IPS-11a (cell line): ENCODE measurements at regions not wholly inside any gene's neighbourhood (a gene's known extent, or its start where the extent isn't known, plus 50 kb on each side); places are given as distances from the start of the nearest gene placed in this dataset.

Experiments used
- H3K4me3 ChIP-seq: one replicate; pipeline ENCODE4 v1.5.1; 2013; ENCODE audit warnings: low read depth, low read length, control low read depth

DNA sequence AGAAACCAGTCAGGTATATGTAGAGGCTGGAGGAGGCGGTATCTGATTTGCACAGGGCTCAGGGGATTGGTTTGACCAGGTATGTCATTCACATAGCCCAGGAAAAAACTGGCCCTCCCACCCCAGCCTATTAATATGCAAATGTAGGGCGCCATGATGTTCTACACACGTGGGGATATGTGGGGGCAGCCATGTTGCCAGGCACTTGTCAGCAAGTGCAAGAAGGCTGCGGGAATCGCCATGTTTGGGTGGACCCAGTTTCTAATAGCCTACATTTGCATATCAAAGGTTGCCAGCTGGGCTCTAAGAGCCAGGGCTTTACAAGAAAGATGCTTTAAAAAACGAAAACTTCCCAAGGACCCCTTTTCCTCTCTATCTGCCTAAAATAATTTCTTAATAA, 335.1 kb downstream of the SMARCA1 start:
- H3K4me3 ChIP-seq: no peak overlapping the region

DNA sequence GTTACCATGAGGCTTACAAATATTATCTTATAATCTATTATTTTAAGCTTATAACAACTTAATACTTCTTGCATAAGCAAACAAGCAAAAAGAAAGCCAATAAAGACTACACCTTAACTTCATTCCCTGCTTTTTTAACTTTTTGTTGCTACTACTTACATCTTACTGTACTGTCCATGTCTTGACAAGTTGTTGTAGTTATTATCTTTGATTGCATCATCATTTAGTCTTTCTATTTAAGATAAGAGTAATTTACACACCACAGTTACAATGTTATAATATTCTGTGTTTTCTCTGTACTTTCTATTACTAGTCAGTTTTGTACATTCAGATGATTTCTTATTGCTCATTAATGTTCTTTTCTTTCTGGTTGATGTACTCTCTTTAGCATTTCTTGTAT, 346.6 kb downstream of the SMARCA1 start:
- no peak overlapping the region for H3K4me3 ChIP-seq

DNA sequence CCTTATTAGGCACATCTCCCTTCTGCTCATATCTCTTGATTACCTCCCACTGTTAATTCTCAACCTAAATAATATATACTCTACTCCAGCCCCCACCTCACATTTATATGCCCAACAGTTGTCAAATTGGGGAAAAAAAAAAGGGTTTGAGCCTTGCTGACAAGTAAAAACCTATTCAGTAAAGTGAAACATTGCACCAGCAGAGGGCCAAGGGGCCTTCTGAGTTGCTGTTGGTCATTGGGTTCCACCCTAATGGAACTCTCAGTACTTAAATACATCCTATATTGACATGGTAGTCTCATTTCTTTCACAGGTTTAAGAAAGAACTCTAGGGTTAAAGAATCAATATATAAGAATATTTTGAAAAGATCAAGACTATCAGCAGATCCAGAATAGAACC, 362.2 kb downstream of the SMARCA1 start:
- H3K4me3 ChIP-seq: no peak overlapping the region

DNA sequence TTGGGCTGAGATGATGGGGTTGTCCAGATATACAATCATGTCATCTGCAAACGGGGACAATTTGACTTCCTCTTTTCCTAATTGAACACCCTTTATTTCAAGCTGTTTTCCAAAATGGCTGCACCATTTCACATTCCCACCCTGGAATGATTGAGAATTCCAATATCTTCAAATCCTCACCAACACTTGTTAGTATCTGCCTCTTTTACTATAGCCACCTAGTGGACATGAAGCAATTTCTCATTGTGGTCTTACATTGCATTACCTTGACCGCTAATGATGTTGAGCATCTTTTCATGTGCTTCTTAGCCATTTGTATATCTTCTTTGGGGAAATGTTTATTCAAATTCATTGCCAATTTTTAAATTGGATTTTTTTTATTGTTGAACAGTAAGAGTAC, 364.8 kb downstream of the SMARCA1 start:
- no peak overlapping the region for H3K4me3 ChIP-seq

DNA sequence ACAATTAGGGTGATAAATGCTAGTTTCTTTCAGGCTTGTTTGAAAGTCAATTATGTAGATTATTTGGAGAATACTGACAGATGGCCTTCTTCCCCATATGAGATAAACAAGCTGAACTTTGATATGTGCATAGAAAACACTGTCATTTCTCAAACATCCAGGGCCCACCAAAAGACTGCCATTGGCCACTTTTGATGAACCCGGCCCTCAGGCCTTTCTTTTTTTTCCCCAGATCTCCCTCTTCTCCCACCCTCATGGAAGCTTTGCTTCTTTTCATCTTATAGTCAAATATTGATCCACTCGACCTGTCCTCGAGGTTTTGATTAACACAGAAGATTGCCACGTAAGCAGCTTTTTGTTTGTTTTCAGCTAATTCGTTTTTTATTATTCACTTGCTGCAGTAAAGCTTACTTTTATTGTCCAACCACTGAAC, 377.4 kb downstream of the SMARCA1 start:
- H3K4me3 ChIP-seq: no peak overlapping the region

DNA sequence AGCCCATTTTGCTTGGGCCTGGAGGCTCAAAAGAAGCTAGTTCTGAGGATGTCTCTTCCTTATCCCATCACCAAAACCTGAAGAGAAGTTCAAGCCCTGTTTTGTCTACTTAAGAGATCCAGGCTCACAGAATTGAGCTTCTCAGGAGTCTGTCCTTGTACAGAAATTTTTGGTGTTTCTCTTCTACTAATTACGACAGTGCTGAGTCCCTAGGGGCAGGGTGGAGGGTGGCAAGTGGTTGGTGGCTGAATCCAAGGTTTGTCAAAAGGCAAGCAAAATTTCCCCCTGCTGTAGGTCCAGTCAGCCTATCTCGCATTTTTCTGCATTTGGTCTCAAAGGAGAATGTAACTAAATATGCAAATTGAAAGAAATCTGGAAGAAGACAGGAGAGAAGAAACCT, 377.9 kb downstream of the SMARCA1 start:
- no peak overlapping the region for H3K4me3 ChIP-seq

DNA sequence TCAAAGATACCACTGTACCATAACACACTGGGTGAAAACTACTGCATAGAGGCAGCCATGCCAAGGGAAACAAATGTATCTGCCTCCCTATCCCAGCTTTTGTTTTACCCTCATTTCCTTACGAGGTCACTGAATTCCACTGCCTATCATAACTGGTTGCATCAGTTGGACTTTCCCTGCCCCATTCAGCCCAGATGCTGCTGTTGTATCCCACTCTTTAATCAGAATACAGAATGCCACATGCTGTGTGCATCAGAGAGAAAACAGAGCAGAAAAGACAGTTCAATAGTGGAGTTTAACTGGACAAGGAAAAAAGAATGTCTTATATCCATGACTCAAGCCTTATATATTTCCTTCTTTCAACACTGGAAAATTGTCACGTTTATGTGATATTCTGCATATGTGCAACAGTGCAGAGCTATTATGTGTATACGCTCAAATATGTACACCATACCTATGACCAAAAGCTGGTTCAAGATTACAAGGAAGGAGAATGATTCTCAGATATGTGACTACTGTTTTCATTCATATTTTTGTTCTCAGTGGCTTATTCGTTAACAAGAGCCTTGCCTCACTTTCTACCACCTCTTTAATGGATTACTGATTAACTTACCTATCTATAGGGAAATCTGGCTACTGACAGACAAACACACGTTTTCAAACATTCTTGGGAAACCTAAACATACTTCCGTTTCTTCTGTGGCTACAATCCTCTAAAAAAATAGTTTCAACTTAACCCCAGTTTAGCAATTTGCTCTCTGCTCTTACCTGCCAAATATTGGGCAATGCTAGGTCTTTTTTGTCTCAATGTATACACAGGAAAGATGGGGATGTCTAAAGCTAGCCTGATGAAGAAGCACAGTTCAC, 378.9 kb downstream of the SMARCA1 start:
- no peak overlapping the region for H3K4me3 ChIP-seq

DNA sequence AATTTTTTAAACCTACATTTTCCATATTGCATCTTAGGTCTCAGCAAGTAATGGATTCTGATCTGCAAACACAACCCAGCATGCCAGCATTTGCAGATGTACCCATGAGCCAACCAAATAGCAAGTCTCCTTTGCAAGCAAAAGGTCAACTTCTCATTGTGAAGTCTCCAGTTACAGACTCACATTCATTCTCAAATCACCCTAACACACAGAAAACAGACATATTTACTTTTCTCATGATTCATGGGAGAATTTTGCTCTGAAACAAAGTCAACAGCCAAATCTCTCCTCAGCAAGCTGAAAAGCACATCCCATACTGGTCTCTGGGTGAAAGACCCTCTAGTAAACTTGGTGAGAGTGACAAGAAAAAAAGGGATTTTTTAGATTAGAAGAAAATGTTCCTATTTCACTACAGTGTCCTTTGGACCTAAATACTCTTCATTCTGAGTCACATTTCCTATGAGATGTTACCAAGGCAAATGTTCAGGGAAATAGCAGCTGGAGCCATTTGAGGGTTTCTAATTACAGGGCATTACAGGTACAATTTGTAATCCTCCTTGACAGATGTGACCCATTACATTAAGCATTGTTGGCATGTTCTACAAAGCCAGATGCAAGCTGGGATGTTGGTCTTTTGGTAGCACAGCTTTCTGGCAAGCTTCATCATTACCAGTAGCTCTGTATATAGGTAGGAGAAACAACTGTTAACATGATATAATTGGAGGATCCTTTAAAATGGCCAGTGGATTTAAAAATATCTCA, 383.3 kb downstream of the SMARCA1 start:
- H3K4me3 ChIP-seq: no peak overlapping the region

DNA sequence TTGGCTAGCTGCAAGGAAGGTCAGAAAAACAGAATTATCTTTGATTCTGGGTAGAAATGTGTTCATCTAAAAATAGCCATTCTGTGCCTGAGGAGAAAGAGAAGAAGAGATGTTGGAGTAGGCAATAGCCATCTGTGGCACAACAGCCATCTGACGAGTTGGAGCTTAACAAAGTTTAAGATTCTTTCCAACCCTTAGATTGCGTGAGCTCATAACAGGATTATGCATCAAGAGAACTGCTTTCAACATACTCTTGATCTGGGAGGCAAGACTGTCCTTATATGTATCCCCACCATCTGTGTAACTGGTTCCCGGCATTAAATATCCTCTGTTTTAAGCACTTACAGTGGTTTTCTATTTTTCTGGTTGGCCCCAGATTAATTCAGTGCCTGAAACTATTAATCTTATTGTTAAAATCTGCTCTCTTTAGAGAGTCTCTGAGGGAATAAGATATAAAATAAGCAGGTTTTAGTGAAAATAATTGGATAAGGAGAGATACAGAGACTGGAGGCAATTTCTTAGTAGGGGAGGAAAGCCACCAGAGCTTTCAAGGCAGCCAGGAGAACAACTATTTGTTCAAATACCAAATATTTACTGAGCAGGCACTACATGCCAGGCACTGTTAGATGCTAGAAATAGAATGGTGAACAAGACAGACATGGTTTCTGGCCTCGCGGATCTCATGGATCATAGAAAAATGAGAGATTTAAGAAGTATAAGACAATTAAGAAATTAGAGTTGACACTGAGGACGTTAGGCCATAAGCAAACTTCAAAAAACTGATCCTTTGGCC, 398.0 kb downstream of the SMARCA1 start:
- H3K4me3 ChIP-seq: no peak overlapping the region

DNA sequence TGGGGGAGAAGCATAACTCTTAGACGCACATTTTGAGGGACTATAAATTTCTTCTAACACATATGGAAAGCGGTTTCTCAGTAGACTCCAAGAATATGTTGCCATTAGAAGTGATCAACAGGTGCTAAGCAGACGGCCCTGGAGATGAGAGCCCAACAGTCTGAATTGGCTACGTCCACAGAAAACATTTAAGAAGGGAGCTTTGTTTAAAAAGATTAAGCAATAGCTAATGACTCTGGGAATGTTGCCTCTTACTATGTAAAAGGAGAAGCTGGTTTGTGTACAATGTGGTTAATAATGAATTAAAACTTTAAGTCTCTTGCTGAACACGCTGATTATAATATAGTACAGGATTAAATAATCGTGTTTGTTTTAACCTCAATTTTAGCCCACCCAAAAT, 399.5 kb downstream of the SMARCA1 start:
- no peak overlapping the region for H3K4me3 ChIP-seq

DNA sequence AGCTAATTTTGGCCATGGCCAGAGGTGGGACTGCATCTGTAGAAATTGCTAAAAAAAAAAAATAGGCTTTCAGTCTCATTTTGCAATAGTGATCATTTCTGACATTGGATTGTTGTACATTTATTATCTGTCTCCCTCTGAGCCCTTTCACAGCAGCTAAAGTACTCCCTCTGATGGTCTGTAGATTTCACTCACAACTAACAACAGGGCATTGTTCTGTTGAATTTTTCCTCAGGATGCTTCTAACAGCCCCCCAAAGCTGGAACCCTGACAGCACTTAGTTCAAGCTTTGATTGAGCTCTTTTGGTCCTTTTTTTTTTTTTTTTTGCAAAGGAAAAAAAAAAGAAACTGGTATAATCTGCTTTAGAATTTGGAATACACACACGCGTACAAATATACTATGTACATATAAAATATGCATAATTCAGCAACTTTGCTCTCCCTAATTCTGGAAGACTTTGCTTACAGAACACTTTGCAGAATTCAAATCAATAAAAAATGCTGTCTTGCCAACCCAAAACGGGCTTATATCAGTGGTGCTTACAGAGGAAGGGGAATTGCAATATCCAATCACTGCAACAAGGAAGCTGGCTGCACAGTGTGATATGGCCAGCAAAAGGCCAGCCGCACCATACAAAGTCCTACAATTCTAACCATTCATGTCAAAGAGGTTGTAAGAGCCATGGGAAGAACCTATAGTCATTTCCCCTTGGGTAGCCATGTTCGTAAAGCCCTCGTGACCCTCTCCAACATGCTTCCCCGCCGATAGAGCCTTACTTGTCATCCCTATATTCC, 406.4 kb downstream of the SMARCA1 start:
- no peak overlapping the region for H3K4me3 ChIP-seq

DNA sequence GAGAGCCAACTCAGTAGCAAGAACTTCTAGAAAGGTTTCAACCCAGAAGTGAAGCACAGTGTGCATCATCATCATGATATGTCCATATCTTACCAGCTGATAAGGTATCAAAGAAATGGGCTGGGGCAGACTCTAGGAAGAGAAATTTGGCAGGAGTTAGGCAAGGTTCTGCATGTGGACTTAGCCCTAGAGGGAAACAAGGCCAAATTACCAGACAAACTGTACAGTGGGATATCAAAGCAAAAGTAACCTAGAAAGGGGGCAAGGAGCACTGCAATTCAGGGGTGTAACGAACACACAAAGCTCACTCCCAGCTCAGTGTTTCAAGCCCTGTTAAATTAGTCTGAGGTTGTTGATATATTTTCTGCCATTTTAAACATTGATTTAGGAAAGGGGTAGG, 407.4 kb downstream of the SMARCA1 start:
- H3K4me3 ChIP-seq: no peak overlapping the region

DNA sequence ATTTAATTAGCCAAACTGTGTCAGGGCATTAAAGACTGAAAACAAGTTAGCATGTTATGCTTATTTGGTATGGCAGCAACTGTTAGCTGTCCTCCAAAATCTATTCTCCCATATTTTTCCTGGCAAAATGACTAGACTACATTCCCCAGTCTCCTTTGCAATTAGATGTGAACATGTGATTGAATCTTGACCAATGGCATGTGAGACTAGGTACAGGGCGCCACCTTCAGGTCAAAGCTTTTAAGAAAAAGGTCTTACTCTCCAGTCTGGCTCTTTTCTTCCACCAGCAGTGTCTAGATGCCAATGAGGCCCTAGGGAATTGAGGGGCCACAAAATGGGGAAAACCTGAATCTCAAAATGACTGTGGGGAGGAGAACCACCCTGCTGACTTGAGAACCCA, 408.2 kb downstream of the SMARCA1 start:
- H3K4me3 ChIP-seq: no peak overlapping the region

DNA sequence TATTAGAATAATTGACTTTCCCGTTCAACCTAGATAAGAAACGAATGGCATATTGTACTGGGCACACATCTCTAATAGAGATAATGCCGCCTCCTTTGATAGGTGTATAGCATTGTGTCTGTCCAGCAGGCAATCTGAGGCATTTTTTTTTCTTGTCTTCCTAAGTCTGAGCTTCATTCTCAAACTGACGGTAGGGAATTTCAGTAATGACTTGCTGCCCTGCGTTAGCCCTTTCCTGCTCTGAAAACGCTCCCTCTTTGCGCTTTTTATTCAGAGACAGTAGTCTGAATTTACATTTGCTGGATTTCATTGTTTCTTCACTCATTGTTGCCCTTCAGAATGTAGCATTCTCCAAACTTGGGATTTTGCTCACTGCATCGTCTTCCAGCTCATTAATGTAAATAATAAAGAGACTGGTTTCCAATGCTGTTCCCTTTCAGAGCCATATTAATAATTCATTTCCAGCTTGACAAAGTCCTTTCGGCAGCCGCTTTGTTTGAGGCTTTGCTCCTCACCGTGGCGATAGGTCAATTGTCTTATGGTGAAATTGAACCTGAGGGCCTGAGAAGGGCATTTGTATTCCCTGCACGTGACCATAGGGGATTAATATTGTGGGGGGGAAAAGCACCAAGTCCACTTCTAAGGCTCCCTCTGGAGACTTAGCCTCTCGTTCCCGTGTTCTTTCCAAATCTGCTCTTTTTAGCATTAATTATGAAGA, 412.1 kb downstream of the SMARCA1 start:
- no peak overlapping the region for H3K4me3 ChIP-seq

DNA sequence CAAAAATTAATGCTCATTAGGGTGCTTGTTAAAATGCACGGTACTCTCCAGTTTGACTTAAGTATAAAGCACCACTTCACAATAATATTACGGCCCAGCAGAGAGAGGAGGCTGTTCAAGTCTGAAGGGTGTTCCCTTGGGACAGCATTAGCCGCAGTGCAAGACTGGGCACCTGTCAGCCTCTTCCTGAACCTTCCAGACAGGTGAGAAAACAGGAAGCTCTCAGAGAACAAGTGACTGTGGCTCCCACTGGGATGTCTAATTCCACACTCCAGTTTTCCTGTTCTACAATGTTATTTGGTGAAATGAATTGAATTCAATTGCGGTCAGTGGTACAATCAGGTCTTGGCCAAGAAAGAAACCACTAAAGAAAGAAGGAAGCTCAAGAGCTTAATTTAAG, 414.4 kb downstream of the SMARCA1 start:
- no peak overlapping the region for H3K4me3 ChIP-seq

DNA sequence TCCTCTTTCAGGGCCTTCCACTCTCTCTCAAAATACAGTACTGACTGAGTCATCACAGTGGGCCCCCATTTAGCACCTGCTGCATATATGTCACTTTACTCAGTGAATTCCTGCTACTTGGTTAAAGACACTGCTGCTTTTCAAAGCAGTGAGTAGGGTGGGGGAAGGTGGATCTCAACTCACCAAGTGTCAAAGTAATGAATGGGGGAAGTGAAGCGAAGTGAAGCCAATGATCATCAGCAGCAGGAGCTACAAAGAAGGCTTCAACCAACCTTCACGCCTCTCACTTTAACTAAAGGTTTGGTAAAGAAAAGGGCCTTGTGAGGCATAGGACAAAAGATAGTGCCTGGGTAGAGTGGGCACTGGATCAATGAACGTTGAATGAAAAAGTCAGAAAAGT, 424.1 kb downstream of the SMARCA1 start:
- no peak overlapping the region for H3K4me3 ChIP-seq

DNA sequence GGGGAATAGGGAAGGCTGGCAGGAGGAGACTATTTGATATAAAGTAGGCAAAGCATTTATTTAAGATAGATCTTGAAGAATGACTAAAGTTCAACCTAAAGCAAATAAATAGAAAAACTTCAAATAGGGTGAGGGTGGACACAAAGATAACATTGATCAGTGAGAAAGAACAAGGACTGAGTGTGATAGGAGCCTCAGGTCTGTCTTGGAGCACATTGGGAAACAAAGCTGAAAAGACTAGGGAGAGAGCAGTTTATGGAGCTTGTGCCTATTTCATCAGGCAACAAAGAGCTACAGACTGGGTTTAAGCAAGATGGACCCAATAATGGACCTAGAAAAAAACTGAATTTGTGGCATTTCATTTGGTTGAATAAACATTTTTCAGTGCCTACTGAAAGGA, 425.6 kb downstream of the SMARCA1 start:
- H3K4me3 ChIP-seq: no peak overlapping the region

DNA sequence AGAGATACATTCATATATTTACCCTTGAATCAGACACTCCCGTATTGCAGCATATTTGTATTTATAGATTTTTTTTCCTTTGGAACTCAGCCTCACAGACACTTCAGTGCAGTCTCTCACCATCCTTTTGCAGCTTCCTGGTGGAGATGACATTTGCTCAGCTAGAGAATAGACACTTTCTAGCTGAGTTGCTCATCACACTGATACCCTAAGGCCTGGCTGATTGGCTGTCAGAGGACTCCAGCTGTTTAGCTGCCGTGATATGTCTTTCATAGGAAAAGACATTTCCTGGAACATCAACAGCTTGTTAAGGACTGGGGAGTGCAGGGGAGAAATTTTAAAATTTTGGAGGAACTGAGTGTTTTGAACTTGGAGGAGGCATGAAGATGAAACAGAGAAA, 429.6 kb downstream of the SMARCA1 start:
- H3K4me3 ChIP-seq: no peak overlapping the region

DNA sequence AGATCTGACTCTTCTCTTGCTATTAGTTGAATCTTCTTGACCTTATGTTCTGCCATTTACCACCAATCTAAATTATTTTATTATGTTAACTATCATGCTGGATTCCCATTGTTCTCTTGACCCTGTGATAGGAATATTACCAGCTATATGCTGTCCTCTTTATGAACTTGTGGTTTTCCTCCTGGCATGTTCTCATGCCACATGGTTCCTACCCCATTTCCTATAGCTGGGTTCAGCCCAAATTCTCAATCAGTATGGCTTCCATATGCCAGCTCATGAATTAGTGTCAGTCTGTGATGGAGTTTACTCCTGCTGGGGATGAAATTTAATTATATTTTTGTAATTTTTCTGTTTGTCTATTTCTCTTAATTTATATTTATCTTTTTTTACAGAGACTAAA, 430.5 kb downstream of the SMARCA1 start:
- no peak overlapping the region for H3K4me3 ChIP-seq

DNA sequence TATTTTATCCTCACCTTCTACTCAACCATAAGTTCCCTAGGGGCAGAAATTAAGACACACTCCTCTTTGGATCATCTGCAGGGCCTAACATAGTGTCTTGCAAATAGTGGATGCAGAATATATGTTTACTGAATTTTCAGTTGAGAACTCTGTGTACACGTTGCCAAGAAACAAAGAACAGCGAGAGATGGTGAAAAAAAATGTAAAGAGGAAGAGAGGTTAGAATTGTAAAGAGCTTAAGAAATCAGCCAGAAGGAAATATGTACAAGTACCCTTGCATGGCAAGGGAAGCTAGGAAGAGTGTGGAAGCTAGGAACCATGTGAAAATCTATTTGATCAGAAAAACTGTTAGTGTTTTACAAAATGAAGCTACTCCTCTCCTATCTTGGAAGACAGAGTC, 431.0 kb downstream of the SMARCA1 start:
- H3K4me3 ChIP-seq: no peak overlapping the region
